GM18873 (cell line): ENCODE measurements at regions not wholly inside any gene's neighbourhood (a gene's known extent, or its start where the extent isn't known, plus 50 kb on each side); places are given as distances from the start of the nearest gene placed in this dataset.

Experiments
- ATAC-seq: cut with Tn5 transposase; IDR thresholded peaks from one replicate; pipeline ENCODE4 v1.9.1; 2021; ENCODE audit warnings: mild to moderate bottlenecking, moderate library complexity, moderate number of reproducible peaks; ENCODE audit not compliant: unreplicated experiment, low FRiP score

DNA sequence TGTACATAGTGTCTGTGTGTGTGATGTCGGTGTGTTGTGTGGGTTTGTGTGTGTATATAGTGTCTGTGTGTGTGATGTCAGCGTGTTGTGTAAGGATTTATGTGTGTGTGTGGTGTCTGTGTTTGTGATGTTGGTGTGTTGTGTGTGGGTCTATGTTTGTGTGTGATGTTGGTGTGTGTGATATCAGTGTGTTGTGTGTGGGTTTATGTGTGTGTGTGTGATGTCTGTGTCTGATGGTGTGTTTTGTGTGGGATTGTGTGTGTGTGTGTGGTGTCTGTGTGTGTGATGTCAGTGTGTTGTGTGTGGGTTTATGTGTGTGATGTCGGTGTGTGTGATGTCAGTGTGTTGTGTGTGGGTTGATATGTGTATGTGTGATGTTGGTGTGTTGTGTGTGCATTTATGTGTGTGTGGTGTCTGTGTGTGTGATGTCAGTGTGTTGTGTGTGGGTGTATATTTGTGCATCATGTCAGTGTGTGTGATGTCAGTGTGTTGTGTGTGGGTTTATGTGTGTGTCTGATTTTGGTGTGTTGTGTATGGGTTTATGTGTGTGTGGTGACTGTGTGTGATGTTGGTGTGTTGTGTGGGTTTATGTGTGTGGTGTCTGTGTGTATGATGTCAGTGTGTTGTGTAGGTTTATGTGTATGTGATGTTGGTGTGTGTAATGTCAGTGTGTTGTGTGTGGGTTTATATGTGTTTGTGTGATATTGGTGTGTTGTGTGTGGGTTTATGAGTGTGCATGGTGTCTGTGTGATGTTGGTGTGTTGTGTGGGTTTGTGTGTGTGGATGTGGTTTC is 102.4 kb upstream of the CD93 start:
- no peak for ATAC-seq

DNA sequence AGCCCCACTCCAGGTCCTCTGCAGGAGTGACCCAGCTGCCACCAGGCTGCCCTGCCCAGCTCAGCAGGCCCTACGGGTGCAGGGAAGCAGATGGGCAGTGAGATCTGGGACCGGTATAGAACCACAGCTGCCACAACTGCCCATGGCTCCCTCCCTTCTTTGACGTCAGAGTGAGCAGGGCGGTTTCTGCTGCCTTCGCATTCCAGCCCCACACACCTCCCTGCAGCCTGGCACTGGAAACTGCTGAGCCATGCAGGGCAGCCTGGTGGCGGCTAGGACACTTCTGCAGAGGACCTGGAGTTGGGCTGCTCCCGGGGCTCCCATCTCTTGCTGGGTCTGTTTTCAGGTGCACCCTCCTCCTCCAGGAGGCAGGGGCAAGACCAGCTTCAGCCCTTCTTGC is 101.6 kb upstream of the CD93 start:
- no peak for ATAC-seq

DNA sequence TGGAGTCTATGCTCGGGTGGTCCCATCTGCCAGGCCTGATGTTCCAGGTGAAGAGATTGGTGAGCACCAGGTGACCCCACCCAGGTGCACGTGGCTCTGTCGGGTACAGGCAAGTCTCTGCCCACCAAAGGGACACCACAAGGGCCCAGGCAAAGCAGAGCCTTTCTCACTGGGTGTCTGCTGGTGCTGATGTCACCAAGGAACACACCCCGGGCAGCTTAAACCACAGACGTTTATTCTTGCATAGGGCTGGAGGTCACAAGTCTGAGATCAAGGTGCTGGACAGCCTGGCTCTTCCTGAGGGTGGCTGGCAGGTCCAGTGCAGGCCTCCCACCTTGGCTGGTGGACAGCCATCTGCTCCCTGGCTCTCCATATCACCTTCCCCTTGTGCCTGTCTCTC is 100.7 kb upstream of the CD93 start:
- no peak for ATAC-seq

DNA sequence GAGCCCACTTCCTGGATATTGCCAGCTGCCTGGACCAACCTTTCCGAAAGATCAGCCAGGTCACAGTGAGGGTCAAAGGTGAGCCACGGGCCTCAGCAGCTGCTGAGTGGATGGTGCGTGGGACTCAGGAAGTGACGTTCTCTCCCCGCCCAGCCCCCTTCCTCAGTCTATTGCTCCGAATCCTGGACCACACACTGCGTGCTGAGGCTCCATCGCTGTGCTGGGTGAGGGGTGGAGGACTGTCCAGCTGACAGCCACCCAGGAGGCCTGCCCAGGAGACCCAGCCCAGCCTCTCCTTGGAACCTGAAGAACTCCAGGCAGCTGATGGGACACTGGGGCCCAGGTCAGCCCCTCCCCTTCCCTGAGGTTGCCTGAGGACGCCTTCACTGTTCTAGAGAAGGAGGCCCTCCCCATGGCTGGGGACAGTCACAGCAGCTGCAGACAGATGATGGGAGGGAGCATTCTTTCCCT is 94.4 kb upstream of the CD93 start:
- ATAC-seq, result no peak

DNA sequence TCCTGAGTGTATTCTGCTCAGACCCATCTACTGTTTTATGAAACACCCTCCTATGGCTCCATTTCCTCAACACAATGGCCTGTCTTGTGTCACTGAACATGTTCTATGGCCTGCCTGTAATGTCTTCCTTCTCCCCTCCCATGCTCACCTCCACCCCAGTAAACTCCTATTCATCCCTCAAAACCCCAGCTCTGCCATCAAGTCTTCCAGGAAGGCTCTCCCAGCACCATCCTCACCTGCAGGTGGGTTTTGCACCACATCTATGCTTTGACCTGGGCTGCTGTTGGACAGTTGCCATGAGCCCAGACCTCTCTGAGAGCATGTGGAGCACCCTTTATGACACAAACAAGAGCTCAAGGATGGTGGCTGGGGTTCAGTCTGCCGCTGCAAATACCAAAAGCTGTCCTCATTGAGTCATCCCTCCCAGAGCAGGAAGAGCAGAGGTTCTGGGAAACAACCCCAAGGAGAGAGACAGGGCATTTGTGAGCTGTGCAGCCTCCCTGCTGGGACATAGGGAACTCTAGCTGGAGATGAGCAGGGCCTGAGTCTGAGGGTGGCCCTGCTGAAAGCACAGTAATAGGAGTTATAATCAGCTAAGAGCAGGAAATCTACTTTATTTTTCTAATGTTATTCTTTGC is 93.8 kb upstream of the CD93 start:
- ATAC-seq, result no peak

DNA sequence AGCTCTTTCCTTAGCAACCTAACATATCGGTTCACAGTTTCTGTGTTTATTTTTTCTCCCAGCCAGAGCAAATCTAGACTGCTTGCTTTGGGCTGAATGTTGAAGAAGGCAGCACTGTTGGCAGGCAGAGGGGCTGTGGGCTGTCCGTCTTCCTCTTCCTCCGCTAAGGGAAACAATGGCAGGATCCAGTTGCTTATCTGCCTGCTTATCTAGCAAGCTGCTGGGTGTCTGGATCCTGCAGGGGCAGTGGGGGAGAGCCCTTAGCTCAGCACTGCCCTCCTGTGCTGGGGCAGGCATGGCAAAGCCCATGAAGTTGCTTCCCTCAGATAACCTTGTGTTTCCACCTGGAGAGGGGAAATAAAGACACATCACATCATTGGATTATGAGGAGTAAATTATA is 92.7 kb upstream of the CD93 start:
- ATAC-seq, result no peak

DNA sequence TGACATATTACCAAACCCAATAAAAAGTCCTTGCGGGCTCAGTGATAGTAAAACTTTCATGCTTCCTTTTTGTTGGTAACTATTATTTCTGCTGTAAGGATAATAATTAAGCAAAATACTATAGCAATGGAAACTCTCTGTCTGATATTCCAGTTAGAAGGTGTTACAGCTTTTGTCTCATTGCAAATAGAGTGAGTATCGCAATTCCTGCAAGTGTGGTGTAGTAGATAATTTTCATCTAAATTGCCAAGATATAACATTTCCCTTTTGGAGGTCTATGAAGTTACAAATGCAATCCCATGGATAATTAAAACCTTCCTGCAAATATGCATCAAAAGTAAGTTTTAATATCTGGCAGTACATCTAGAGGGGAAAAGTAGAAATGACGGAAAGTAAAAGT is 88.7 kb upstream of the CD93 start:
- no peak for ATAC-seq

DNA sequence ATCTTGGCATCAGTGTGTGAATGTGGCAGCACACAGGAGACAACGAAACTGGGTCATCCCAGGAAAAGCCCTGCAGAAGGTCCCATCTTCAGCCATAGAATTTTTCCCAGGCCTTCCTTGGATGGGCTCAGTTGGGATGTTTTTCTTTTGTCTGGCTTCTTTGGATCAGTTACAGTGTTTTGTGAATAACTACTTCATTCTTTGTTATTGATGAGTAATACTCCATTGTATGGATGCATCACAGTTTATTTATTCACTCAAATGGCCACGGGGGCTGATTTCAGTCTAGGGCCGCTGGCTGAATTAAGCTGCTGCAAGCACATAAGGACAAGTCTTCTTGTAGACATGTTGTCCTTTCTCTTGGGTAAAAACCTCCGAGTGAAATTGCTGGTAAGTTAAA is 81.3 kb upstream of the CD93 start:
- no peak for ATAC-seq

DNA sequence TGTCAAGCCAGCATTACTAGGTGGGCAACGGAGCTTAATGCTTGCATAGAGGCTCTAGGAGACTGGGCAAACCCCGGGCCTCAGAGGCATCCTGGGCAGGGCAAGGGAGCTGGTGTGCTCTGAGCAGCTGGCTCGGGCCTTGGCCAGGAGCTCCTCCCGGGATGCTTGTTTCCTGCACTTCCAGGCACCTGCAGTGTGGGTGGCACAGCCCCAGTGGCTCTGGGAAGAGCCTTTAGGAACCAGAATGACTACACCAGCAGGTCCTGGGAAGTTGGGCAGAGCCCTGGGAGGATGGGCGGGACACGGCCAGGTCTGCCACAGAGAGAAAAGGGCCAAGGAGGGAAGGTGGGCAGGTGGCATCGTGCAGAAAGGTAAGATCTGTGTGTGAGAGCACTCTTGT is 80.4 kb upstream of the CD93 start:
- ATAC-seq, result no peak

DNA sequence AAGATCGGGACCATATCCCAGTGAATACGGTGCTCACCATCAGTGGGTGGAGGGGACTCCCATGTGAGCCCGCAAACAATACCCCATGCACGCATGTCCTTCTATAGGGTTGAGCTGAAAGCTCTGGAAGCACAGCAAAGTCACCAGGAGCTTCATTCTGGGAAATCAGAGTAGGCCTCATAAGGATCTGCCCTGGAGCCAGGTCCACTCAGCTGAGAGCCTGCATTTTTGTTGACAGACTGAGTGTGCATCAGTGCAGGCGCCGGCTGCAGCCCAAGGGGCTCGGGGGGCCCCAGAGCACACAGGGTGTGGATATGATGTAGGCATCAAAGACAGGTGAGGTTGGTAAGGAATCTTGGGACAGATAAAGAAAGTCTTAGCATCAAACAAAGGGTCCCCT is 79.8 kb upstream of the CD93 start:
- ATAC-seq, result no peak

DNA sequence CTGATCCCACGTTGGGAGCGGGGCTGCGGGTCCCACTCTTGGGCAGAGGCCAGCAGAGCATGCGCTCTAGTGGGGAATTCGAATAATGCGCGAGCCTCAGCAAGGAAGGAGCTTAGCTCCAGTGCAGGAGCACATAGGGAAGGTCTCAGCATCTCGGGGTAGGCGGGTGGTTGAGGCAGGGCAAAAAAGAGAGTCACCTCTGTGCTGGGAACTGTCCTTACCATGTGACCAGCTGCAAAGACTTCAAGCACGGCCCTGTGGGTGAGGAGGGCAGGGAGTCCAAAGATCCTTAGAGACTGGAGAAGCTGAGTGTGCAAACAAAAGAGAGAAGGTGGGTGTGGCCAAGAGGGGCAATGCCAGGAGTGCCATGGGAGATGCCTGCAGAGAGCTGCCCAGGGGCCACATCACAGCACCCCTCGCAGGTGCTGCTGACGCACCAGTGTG is 79.2 kb upstream of the CD93 start:
- ATAC-seq, result no peak

DNA sequence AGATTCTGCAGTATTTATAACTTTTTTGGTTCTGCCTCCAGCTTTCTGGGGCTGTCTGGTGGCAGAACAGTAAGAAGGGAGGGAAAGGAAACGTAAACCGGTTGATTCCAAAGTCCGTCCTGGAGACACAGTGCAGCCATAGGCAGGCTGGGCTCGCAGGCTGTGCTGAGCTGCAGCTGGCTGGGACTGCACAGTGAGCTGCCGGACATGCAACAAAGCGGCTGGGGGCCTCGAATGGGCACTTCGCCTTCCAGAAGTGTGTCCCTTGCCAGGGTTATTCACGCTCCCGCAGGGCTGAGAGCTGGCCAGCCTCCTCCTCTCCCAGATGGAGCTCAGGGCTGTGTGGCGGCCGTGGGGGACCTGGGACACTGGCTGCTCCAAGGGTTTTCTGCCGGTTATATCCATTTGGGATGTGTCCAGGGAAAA is 78.1 kb upstream of the CD93 start:
- no peak for ATAC-seq

DNA sequence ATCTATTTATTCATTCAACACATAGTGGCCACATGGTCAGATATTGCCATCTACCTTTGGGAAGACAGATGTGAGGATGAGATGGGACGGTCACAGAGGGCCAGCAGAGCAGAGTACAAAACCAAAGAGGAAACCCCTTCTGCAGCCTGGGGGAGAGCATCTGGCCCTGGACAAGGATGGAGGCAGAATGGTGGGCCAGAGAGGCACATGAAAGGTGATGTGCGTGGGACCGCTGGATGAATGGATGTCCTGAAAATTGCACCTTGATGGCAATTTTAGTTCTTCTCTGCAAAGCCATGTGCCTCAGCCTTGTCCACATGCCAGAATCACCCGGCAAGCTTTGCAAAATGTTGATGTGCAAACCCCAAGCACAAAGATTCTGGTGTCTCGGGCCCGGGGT is 77.4 kb upstream of the CD93 start:
- no peak for ATAC-seq

DNA sequence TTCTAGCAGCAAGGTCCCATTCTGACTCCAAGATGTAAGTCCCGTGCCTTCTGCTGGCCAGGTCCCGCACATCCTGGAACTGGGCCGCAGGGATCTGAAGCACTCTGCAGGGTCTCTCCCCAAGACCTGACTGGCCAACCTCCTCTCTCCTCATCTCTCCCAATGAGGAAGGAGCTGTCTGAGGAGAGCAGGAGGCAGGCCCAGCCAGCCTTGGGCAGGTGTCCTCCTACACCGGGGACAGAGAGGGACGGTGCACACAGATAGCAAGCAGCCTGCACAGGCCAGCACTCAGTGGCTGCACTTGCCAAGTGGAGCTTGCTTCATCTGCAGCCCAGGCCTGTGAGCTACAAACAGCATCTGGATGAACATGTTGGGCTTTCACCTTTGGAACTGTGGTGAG is 76.8 kb upstream of the CD93 start:
- ATAC-seq, result no peak

DNA sequence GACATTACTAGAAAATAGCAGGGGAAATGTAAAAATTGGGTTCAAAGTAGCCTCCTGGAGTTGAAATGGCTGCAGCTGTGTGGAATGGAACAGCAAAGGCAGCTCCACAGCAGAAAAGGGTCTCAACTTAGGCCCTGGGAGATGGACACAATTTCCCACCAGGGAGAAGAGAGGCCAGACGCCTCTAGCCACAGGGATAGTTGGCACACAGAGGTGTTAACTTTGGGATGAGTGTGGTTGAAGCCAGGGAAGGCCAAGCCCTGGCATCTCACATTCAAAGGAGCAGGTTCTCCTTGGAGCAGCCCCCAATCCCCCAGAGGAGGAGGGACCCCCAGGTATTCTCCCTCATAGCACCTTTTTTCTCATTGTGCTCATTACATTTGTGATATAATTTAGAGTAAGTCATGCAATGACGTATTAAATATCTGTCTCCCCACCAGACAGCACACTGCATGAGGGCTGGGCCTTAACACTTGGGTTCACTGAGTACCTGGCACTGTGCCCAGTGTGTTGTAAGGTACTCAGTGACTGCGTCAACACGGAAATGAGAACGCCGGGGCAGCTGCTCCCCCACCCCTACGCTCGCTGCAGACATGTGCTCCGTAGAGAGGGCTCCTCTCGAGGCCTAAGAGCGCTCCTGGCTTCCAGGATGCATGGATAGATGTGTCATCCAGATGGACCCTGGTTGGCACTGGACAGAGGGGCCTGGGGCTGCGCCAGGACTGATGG is 76.0 kb upstream of the CD93 start:
- no peak for ATAC-seq

DNA sequence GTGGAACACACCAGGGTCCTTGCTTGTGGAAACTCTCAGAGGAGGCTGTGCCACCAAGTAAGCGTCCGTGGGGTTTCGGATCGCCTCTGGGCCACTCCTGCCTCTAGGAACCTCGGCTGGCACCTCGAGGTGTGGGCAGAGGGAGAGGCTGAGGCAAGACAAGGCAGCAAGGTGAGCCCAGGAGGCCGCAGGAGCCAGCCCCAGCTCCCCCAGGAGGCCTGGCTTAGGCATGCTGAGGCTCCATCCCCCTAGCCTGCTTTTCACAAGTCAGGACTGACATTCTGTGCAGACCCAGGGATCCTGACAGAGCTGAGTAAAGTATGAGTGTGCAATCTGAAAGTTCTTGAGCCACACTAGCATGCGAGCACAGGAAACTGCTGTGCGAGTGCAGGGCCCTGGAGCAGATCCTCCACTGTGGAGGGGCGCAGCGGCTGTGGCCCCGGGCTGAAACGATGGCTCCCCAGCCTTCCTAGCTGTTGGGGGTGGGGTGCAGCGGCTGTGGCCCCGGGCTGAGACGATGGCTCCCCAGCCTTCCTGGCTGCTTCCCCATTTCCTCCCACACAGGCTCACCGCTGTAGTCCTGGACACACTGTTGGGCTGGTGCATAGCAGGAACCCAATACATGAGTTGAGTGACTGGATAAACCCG is 75.2 kb upstream of the CD93 start:
- no peak for ATAC-seq

DNA sequence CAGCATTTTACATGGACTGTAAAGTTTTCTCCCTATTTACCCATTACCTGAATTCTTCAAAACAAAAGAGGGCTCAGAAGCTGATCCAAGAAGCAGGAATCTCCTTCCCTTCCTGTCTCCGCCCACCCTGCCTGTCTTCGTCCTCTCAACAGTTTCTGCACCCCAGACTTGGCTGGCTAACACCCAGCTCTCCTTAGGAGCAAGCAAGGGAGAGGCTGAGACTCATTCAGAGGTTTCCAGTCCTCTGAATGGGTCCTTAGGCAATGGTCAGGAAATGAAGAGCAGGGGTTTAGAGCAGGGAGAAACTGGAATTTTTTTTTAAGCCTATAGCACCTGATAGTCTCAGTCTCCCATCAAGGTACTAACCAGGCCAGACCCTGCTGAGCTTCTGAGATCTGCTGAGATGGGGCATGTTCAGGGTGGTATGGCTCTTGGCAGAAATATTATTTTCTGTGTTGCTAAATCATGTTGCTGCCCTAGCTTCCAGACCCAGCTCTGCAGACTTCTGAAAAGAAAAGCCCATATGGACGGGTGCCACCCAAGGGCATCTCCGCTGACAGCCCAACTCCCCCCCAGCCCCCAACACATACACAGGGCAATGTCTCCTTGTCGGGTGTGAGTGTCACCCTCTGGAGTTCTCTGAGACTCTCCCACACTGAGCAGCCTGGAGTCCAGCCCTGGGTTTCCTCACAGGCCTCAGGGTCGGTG is 74.6 kb upstream of the CD93 start:
- no peak for ATAC-seq

DNA sequence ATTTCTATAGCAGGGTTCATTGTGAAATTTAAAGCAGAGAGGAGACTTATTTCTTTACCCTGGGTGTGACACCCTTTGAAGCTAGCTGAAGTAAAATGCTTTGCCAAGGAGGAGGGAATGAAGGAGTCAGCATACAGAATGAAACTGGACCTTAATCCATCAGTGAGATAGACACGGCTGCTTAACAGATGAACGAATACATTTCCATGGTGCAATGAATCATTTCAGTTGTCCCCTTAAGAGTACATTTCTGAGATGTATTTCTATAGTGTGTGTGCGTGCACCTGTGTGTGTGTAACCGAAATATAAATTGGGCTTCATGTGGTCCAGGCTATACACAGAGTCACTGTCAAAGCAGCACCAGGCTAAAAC is 73.8 kb upstream of the CD93 start:
- ATAC-seq, result no peak

DNA sequence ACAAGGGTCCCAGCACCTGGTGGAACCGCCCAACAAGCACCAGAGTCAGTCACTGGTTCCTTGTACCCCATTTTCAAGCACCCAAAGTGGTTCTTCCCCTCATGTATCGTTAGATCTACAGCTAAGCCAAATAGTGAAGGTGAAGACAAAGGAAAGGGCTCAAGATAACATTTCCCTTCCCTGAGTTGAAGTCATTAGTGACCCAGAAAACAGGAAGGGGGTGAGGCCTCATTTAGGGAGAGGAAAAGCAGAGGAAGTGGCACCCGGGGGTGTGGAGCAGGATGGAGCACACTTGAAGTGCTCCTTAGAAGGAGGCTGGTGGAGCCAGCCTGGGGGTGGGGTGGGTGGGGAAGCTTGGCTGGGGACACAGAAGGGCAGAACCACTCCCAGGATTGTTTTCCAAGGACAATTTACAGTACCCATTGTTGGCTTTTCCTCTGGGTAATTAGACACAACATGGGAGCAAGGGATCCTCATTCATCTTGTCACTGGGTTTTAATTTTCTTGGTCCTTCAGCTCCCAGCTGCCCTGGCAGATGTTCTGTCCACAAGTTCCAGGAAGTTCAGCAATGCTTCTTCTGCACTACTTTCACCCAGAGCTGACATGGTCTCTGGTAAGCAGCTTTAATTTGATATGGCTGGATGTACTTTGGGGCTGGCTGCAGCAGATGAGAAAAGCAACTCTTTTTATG is 73.3 kb upstream of the CD93 start:
- ATAC-seq, result no peak

DNA sequence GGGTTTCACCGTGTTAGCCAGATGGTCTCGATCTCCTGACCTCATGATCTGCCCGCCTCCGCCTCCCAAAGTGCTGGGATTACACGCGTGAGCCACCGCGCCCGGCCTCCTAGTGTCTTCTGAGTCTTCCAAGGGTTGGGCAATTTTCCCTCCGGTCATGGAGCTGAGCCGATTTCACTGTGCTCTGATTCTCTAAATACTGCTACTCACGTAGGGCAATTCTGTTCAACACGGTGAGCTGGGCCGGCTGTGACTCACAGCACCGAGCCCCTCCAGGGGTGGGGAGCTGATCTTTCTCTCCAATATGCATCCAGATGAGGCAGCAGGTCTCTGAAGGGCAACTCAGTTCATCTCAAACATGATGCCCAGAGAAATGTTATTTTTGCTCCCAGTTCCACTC is 71.6 kb upstream of the CD93 start:
- ATAC-seq, result no peak
